Astrocyte (in vitro differentiated cells and primary cell): ENCODE measurements at regions not wholly inside any gene's neighbourhood (a gene's known extent, or its start where the extent isn't known, plus 50 kb on each side); places are given as distances from the start of the nearest gene placed in this dataset.

ENCODE experiments used
- DNase-seq: peaks from one replicate; pipeline ENCODE4 v3.0.0-alpha.2; 2010; ENCODE audit warnings: low read depth
- FAIRE-seq: peaks from 2 replicates; lab custom pipeline; 2011; peaks lifted over from hg19 to GRCh38; lab: Jason Lieb, UNC
- H2AFZ ChIP-seq: 2 replicates; pipeline ENCODE4 v1.6.0; 2012; ENCODE audit warnings: low read depth, low read length, inconsistent platforms
- H3K27ac ChIP-seq: 2 replicates; pipeline ENCODE4 v1.5.1; 2011; ENCODE audit warnings: low read depth, low read length, inconsistent platforms
- H3K27me3 ChIP-seq: 2 replicates; pipeline ENCODE4 v1.6.0; 2011; ENCODE audit warnings: low read length, inconsistent platforms; ENCODE audit not compliant: insufficient read depth
- H3K36me3 ChIP-seq: 2 replicates; pipeline ENCODE4 v1.5.1; 2011; ENCODE audit warnings: low read length, inconsistent platforms; ENCODE audit not compliant: insufficient read depth
- H3K4me1 ChIP-seq: 2 replicates; pipeline ENCODE4 v1.5.1; 2011; ENCODE audit warnings: low read length, inconsistent platforms; ENCODE audit not compliant: insufficient read depth
- H3K4me2 ChIP-seq: 2 replicates; pipeline ENCODE4 v1.6.0; 2012; ENCODE audit warnings: low read length, inconsistent platforms
- H3K4me3 ChIP-seq: 2 replicates; pipeline ENCODE4 v1.5.1; 2011; ENCODE audit warnings: low read depth, mild to moderate bottlenecking, low read length, inconsistent platforms; ENCODE audit not compliant: insufficient read depth
- H3K79me2 ChIP-seq: 2 replicates; pipeline ENCODE4 v1.6.0; 2012; ENCODE audit warnings: mild to moderate bottlenecking, low read length, inconsistent platforms; ENCODE audit not compliant: insufficient read depth
- H3K9ac ChIP-seq: 2 replicates; pipeline ENCODE4 v1.6.0; 2012; ENCODE audit warnings: mild to moderate bottlenecking, low read length, inconsistent platforms
- H3K9me3 ChIP-seq: 2 replicates; pipeline ENCODE4 v1.5.1; 2012; ENCODE audit warnings: low read depth, mild to moderate bottlenecking, low read length, inconsistent platforms; ENCODE audit not compliant: insufficient read depth
- H4K20me1 ChIP-seq: 2 replicates; pipeline ENCODE4 v1.6.0; 2012; ENCODE audit warnings: low read length, inconsistent platforms; ENCODE audit not compliant: insufficient read depth
- H3K27ac Mint-ChIP-seq: one replicate; pipeline ENCODE4 v1.8.0; 2021; ENCODE audit warnings: mild to moderate bottlenecking, mixed read lengths; ENCODE audit not compliant: unreplicated experiment
- H3K27me3 Mint-ChIP-seq: one replicate; pipeline ENCODE4 v1.8.0; 2021; ENCODE audit warnings: low read depth, mixed read lengths; ENCODE audit not compliant: unreplicated experiment
- H3K36me3 Mint-ChIP-seq: one replicate; pipeline ENCODE4 v1.8.0; 2021; ENCODE audit warnings: low read depth, mixed read lengths; ENCODE audit not compliant: unreplicated experiment
- H3K4me1 Mint-ChIP-seq: one replicate; pipeline ENCODE4 v1.8.0; 2021; ENCODE audit warnings: low read depth, mixed read lengths; ENCODE audit not compliant: unreplicated experiment
- H3K4me3 Mint-ChIP-seq: one replicate; pipeline ENCODE4 v1.8.0; 2021; ENCODE audit warnings: mild to moderate bottlenecking, moderate library complexity, mixed read lengths; ENCODE audit not compliant: unreplicated experiment
- H3K9me3 Mint-ChIP-seq: one replicate; pipeline ENCODE4 v1.8.0; 2021; ENCODE audit warnings: mild to moderate bottlenecking, mixed read lengths; ENCODE audit not compliant: unreplicated experiment
- EZH2 ChIP-seq: IDR thresholded peaks from 2 replicates; pipeline ENCODE4 v1.6.1; 2012; ENCODE audit warnings: mild to moderate bottlenecking, low read length, inconsistent platforms; ENCODE audit not compliant: insufficient read depth
- TF ChIP-seq, protein P1 (sequence below): IDR thresholded peaks from 2 replicates; pipeline ENCODE4 v1.5.1; 2011; ENCODE audit warnings: low read depth, mild to moderate bottlenecking, inconsistent platforms, low read length, moderate library complexity; ENCODE audit not compliant: insufficient read depth

DNA sequence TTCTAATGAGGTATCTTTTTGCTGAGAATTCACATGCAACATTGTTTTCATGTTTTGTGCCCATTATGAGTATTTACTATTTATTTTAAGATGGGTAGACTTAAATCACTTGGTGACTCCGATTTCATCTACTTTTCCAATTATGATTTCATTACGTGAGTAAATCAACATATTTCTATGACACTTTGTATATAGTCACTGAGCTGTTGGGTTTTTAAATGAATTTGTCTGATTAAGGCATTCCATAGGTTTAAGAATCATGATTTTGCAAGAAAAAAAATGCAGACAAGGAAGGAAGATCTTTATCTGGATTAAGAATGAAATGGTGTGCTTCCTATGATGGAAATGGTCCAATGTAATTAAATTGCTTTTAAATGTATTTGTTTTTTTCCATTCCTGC is 661.9 kb downstream of the ANXA1 start:
- no peak for TF ChIP-seq EZH2
- TF ChIP-seq, protein P1, sequence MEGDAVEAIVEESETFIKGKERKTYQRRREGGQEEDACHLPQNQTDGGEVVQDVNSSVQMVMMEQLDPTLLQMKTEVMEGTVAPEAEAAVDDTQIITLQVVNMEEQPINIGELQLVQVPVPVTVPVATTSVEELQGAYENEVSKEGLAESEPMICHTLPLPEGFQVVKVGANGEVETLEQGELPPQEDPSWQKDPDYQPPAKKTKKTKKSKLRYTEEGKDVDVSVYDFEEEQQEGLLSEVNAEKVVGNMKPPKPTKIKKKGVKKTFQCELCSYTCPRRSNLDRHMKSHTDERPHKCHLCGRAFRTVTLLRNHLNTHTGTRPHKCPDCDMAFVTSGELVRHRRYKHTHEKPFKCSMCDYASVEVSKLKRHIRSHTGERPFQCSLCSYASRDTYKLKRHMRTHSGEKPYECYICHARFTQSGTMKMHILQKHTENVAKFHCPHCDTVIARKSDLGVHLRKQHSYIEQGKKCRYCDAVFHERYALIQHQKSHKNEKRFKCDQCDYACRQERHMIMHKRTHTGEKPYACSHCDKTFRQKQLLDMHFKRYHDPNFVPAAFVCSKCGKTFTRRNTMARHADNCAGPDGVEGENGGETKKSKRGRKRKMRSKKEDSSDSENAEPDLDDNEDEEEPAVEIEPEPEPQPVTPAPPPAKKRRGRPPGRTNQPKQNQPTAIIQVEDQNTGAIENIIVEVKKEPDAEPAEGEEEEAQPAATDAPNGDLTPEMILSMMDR = no peak
- Histone ChIP-seq H3K27me3 (no peaks in the 10 kb centered on the region), H3K9me3 (no peaks in the 10 kb centered on the region), H3K4me3 (no peak overlapping the region), H3K27ac (no peak overlapping the region), H3K4me1 (peaks cover 4% of the 10 kb centered on the region), H2AFZ (no peak overlapping the region), H3K4me2 (no peak overlapping the region), H3K79me2 (no peaks in the 10 kb centered on the region), H3K9ac (no peak overlapping the region), H4K20me1 (no peaks in the 10 kb centered on the region), H3K36me3 (no peaks in the 10 kb centered on the region)
- no peaks in the 10 kb centered on the region for H3K36me3 Mint-ChIP-seq
- no peaks in the 10 kb centered on the region for H3K9me3 Mint-ChIP-seq
- no peaks in the 10 kb centered on the region for H3K27me3 Mint-ChIP-seq
- DNase-seq = no peak
- no peaks in the 10 kb centered on the region for H3K4me1 Mint-ChIP-seq
- no peak overlapping the region for H3K4me3 Mint-ChIP-seq
- FAIRE-seq = no peak
- no peak overlapping the region for H3K27ac Mint-ChIP-seq

GRCh38 chr9:73816905-73817304 is 665.2 kb downstream of the ANXA1 start:
- Histone ChIP-seq H3K4me1 (no peaks in the 10 kb centered on the region), H3K36me3 (no peaks in the 10 kb centered on the region), H3K9ac (no peak overlapping the region), H3K9me3 (no peaks in the 10 kb centered on the region), H3K79me2 (no peaks in the 10 kb centered on the region), H2AFZ (no peak overlapping the region), H3K4me2 (no peak overlapping the region), H4K20me1 (no peaks in the 10 kb centered on the region), H3K27me3 (no peaks in the 10 kb centered on the region), H3K27ac (no peak overlapping the region), H3K4me3 (no peak overlapping the region)
- no peak for FAIRE-seq
- no peaks in the 10 kb centered on the region for H3K9me3 Mint-ChIP-seq
- TF ChIP-seq, protein P1 = no peak
- TF ChIP-seq EZH2 = no peak
- no peak overlapping the region for H3K4me3 Mint-ChIP-seq
- no peak for DNase-seq
- no peaks in the 10 kb centered on the region for H3K36me3 Mint-ChIP-seq
- no peaks in the 10 kb centered on the region for H3K4me1 Mint-ChIP-seq
- H3K27me3 Mint-ChIP-seq = no peaks in the 10 kb centered on the region
- no peak overlapping the region for H3K27ac Mint-ChIP-seq

- no peak overlapping the region for H3K27ac Mint-ChIP-seq
- Histone ChIP-seq H3K27ac (no peak overlapping the region), H3K27me3 (no peaks in the 10 kb centered on the region), H2AFZ (no peak overlapping the region), H3K4me1 (no peaks in the 10 kb centered on the region), H3K9me3 (no peaks in the 10 kb centered on the region), H3K9ac (no peak overlapping the region), H3K79me2 (no peaks in the 10 kb centered on the region), H3K4me3 (no peak overlapping the region), H3K4me2 (no peak overlapping the region), H4K20me1 (no peaks in the 10 kb centered on the region), H3K36me3 (no peaks in the 10 kb centered on the region)
- H3K36me3 Mint-ChIP-seq = no peaks in the 10 kb centered on the region
- no peaks in the 10 kb centered on the region for H3K9me3 Mint-ChIP-seq
- TF ChIP-seq, protein P1 = no peak
- TF ChIP-seq EZH2 = no peak
- no peaks in the 10 kb centered on the region for H3K27me3 Mint-ChIP-seq
- FAIRE-seq = no peak
- no peaks in the 10 kb centered on the region for H3K4me1 Mint-ChIP-seq
- no peak overlapping the region for H3K4me3 Mint-ChIP-seq
- no peak for DNase-seq
Measured at GRCh38 chr9:73824671-73825070, 672.5 kb upstream of the RORB start.
